IMR-90 (cell line): ENCODE measurements at regions not wholly inside any gene's neighbourhood (a gene's known extent, or its start where the extent isn't known, plus 50 kb on each side); places are given as distances from the start of the nearest gene placed in this dataset.
"Not testable (repeated sequence)": the region's sequence is repeated elsewhere in the genome, so short reads cannot be mapped to it uniquely, and the experiment has no call there.

Experiments used
- ATAC-seq: fragments of 200-7000 bp; cut with Tn5 transposase; 2 replicates; pipeline ENCODE4 v1.9.1; 2020; ENCODE audit warnings: low read depth, mild to moderate bottlenecking, moderate library complexity
- BruUV-seq: library from RNA; stranded (reverse); fragments of 400-500 nt; replicated peaks from 2 replicates; lab custom pipeline; 2021; lab: Mats Ljungman, UMichigan
- CTCF ChIA-PET: fragments of 300-600 bp; formaldehyde crosslinking; extraction: SDS; loops from one replicate; lab custom pipeline; 2021; ENCODE audit warnings: antibody characterized with exemption; lab: Yijun Ruan, JAX
- POLR2A ChIA-PET: fragments of 300-600 bp; sonication (Branson Sonifier 250); formaldehyde crosslinking; loops from one replicate; lab custom pipeline; 2022; ENCODE audit warnings: antibody characterized with exemption; ENCODE audit not compliant: unreplicated experiment; lab: Charles Lee
- DNase-seq: peaks from one replicate; pipeline ENCODE4 v3.0.0; 2013
- H2AFZ ChIP-seq: replicated peaks from 2 replicates; pipeline ENCODE3; 2013; ENCODE audit warnings: low read length, mild to moderate bottlenecking; ENCODE audit not compliant: poor library complexity
- H2AK5ac ChIP-seq: 2 replicates; pipeline ENCODE4 v1.6.1; 2013; ENCODE audit warnings: low read depth, low read length, inconsistent platforms
- H2AK9ac ChIP-seq: replicated peaks from 2 replicates; pipeline ENCODE3; 2013; ENCODE audit warnings: mild to moderate bottlenecking, low read depth, low read length, moderate library complexity; ENCODE audit not compliant: poor library complexity
- H2BK120ac ChIP-seq: 2 replicates; pipeline ENCODE4 v1.6.1; 2013; ENCODE audit warnings: low read depth, low read length, inconsistent platforms
- H2BK15ac ChIP-seq: 3 replicates; pipeline ENCODE4 v1.6.1; 2013; ENCODE audit warnings: low read depth, low read length, inconsistent platforms
- H2BK20ac ChIP-seq: 2 replicates; pipeline ENCODE4 v1.6.1; 2013; ENCODE audit warnings: low read depth, mild to moderate bottlenecking, inconsistent platforms, low read length, moderate library complexity
- H2BK5ac ChIP-seq: 2 replicates; pipeline ENCODE4 v1.6.1; 2013; ENCODE audit warnings: mild to moderate bottlenecking, low read depth, low read length, inconsistent platforms; ENCODE audit not compliant: poor library complexity, severe bottlenecking
- H3K14ac ChIP-seq: replicated peaks from 2 replicates; pipeline ENCODE4 v1.6.1; 2013; ENCODE audit warnings: low read depth, low read length, inconsistent platforms
- H3K18ac ChIP-seq: 2 replicates; pipeline ENCODE4 v1.6.1; 2013; ENCODE audit warnings: low read depth, low read length, control low read depth
- H3K23ac ChIP-seq: 2 replicates; pipeline ENCODE4 v1.6.1; 2013; ENCODE audit warnings: low read depth, low read length, inconsistent platforms
- H3K27ac ChIP-seq: 2 replicates; pipeline ENCODE4 v1.5.1; 2013; ENCODE audit warnings: mild to moderate bottlenecking, control low read depth, low read length; ENCODE audit not compliant: insufficient read depth
- H3K27me3 ChIP-seq: 2 replicates; pipeline ENCODE4 v1.6.1; 2013; ENCODE audit warnings: low read length; ENCODE audit not compliant: control insufficient read depth, insufficient read depth
- H3K36me3 ChIP-seq: 2 replicates; pipeline ENCODE4 v1.6.1; 2013; ENCODE audit warnings: low read length, mixed read lengths; ENCODE audit not compliant: control insufficient read depth, insufficient read depth
- H3K4ac ChIP-seq: 2 replicates; pipeline ENCODE4 v1.6.1; 2013; ENCODE audit warnings: low read depth, low read length, inconsistent platforms
- H3K4me1 ChIP-seq: 2 replicates; pipeline ENCODE4 v1.6.1; 2013; ENCODE audit warnings: low read length, mixed read lengths; ENCODE audit not compliant: control insufficient read depth, insufficient read depth
- H3K4me2 ChIP-seq: 2 replicates; pipeline ENCODE4 v1.6.1; 2013; ENCODE audit warnings: low read depth, mild to moderate bottlenecking, control low read depth, low read length, moderate library complexity
- H3K4me3 ChIP-seq: 2 replicates; pipeline ENCODE4 v1.5.1; 2013; ENCODE audit warnings: low read depth, mild to moderate bottlenecking, control low read depth, low read length, moderate library complexity; ENCODE audit not compliant: insufficient read depth
- H3K56ac ChIP-seq: 2 replicates; pipeline ENCODE4 v1.6.1; 2013; ENCODE audit warnings: low read length, inconsistent platforms; ENCODE audit not compliant: insufficient read depth; ENCODE audit errors: extremely low read depth
- H3K79me1 ChIP-seq, 2 experiments: 2 replicates each; pipeline ENCODE4 v1.6.1; 2013; ENCODE audit warnings: low read length in 2 of 2, inconsistent platforms in 1 of 2, low read depth in 1 of 2
- H3K9ac ChIP-seq: 2 replicates; pipeline ENCODE4 v1.6.1; 2013; ENCODE audit warnings: low read depth, low read length, control low read depth
- H3K9me1 ChIP-seq: 2 replicates; pipeline ENCODE4 v1.6.1; 2013; ENCODE audit warnings: low read length, inconsistent platforms; ENCODE audit not compliant: insufficient read depth
- H3K9me3 ChIP-seq: 2 replicates; pipeline ENCODE4 v1.6.1; 2013; ENCODE audit warnings: low read length; ENCODE audit not compliant: control insufficient read depth, insufficient read depth
- H4K20me1 ChIP-seq: 2 replicates; pipeline ENCODE4 v1.6.1; 2013; ENCODE audit warnings: low read length, inconsistent platforms; ENCODE audit not compliant: insufficient read depth
- H4K5ac ChIP-seq: 2 replicates; pipeline ENCODE4 v1.6.1; 2013; ENCODE audit warnings: mild to moderate bottlenecking, low read depth, low read length, control low read depth
- H4K8ac ChIP-seq, 2 experiments: 2 replicates each; pipeline ENCODE4 v1.6.1; 2013; ENCODE audit warnings: low read depth in 2 of 2, low read length in 2 of 2, control low read depth in 1 of 2, inconsistent platforms in 1 of 2
- H4K91ac ChIP-seq: 2 replicates; pipeline ENCODE4 v1.6.1; 2013; ENCODE audit warnings: low read depth, low read length, inconsistent platforms; ENCODE audit not compliant: insufficient read depth
- WGBS, 2 experiments: methylation state at CpG; one replicate each; pipeline versions ENCODE4 v1.1.5 to v1.1.7; 2013; ENCODE audit warnings: missing lambda C conversion rate in 2 of 2; ENCODE audit not compliant: insufficient read length in 1 of 2; ENCODE audit errors: extremely low coverage in 2 of 2; 5-methylcytosine and 5-hydroxymethylcytosine counted together
- dilution Hi-C: fragments of 300-500 bp; cut with HindIII; formaldehyde crosslinking; loops from one replicate; pipeline ENCODE4 v1.14.3; 2018; ENCODE audit warnings: low sequenced_read_pairs; ENCODE audit not compliant: unreplicated experiment
- in situ Hi-C: fragments of 300-500 bp; cut with MboI; formaldehyde crosslinking; loops from 3 replicates; pipeline ENCODE4 v1.14.3; 2019; ENCODE audit warnings: low sequenced_read_pairs, inconsistent platforms, mixed read lengths
- intact Hi-C: fragments of 100-400 bp; cut with micrococcal nuclease; formaldehyde crosslinking; loops from 2 replicates; pipeline ENCODE4 v1.10.0; 2022

- H3K36me3 ChIP-seq, H4K91ac ChIP-seq, H3K56ac ChIP-seq, H4K20me1 ChIP-seq, H3K79me1 ChIP-seq, POLR2A ChIA-PET, H4K5ac ChIP-seq, H2AK5ac ChIP-seq, H3K27me3 ChIP-seq, dilution Hi-C loops, H3K4me2 ChIP-seq, H4K8ac ChIP-seq, H2AFZ ChIP-seq, H3K18ac ChIP-seq, H3K4me3 ChIP-seq, intact Hi-C loops, in situ Hi-C loops, H2BK20ac ChIP-seq, CTCF ChIA-PET, H3K14ac ChIP-seq, BruUV-seq, H2BK15ac ChIP-seq, H2BK5ac ChIP-seq, H3K27ac ChIP-seq, DNase-seq, H3K9ac ChIP-seq, H3K4me1 ChIP-seq, H2AK9ac ChIP-seq, H3K23ac ChIP-seq, H2BK120ac ChIP-seq, ATAC-seq, H3K4ac ChIP-seq, H3K9me1 ChIP-seq, H3K9me3 ChIP-seq: not testable (repeated sequence)
- 0% methylated on average over 1 of the region's 3 CpGs; no CpG with 5 or more reads in 1 of the 2 experiments for WGBS, 2 experiments
Measured at GRCh38 chr18:71294201-71294600, 1005.4 kb downstream of the SOCS6 start.
